GM21381 (cell line): ENCODE measurements at regions not wholly inside any gene's neighbourhood (a gene's known extent, or its start where the extent isn't known, plus 50 kb on each side); places are given as distances from the start of the nearest gene placed in this dataset.
"Not testable (repeated sequence)": the region's sequence is repeated elsewhere in the genome, so short reads cannot be mapped to it uniquely, and the experiment has no call there.

Experiments used
- ATAC-seq: cut with Tn5 transposase; IDR thresholded peaks from one replicate; pipeline ENCODE4 v1.9.1; 2021; ENCODE audit warnings: mild to moderate bottlenecking, moderate library complexity; ENCODE audit not compliant: unreplicated experiment

DNA sequence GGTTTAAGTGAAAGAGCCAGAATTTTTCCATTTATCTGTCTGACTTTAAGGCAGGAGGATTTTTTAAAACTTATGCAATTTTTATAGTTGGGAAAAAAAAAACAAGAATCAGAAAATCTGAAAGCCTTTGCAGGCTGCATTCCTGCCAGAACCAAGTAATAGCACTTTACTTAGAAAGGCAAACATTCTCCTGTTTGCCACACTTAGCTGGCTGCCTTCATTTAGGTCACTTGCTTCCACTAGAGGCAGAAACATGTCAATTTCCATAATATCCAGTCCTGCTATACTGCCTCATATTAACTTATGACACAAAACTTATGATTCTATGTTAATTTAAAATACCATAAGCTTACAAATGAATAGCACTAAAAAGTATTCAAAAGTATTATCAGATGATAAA, 425.8 kb downstream of the FRK start:
- no peak for ATAC-seq

DNA sequence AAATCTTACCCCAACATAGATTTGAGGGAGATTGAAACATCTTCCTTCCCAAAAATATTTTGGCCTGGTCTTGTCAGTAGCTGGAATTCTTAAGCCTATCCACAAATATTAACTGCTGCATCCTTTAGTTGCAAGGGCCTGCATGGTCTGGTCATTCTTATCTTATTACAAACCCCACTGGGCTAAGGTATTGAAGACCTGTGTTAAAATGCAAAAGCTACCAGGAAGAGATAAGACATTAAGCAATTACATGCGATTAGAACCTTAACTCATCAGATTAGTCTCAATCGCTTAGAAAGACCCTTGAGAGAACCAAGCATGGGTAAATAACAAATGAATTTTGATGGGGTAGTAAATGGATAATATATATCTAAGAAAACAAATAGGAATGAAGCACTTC, 426.6 kb downstream of the FRK start:
- no peak for ATAC-seq

DNA sequence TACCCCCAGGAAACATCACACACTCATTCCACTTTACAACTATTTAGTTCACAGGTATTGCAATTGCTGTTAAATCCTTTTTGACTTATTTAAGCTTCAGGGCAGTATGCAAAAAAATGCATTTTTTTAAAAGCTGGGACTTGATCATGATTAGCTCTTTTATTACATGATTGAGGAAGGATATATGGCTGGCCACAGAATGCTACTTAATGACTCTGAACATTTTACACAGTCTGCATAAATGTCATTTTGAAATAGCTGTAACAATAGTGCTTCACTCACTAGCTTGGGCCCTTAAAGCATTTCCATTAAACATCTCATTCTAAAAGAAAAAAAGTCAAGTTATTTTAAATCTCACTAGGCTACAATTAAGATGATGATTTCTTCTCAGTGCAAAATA, 429.7 kb downstream of the FRK start:
- no peak for ATAC-seq

DNA sequence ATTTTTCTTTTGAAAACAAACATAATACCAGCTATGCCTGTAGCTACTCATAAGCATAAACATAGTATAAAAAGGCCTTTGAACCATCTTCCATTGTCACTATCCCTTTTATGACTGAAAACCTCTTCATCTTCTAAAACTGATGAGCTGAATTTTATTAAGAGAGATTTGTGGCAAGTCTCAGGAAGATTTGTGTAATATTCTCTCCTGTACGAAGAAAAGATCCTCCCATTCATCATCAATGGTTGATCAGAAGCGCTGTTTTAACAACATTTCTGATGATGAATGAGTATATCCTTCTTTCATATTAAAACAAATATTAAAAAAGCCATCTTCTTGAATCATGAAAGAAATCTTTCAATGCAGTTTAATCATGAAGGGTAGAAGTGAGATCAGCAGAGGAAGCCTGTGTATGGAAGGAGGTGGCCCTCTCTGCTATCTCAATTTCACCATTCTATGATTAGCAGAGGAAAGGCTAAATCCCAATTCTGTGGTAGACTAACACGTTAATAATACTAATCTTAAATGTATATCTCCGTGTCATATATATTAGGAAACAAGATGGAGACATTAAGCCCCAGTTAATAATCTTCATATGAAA, 430.2 kb downstream of the FRK start:
- ATAC-seq, result no peak

DNA sequence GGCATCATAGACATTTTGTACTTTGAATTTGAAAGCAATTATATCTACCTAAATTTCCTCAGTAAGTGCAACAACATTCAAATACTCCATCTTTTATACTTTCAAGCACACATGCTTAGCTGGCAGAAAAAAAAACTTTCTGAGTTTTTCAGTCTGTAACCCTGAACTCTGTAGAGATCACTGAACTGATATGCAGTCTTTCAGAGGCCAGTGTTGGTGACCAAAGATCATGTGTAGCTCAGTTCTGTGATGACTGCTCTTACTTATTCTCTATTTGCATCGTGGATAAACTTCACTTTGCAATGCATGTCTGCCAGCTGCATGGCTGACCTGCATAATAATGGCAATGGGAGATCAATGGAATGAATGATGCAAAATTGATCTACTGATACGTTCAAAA, 431.3 kb downstream of the FRK start:
- ATAC-seq, result no peak

DNA sequence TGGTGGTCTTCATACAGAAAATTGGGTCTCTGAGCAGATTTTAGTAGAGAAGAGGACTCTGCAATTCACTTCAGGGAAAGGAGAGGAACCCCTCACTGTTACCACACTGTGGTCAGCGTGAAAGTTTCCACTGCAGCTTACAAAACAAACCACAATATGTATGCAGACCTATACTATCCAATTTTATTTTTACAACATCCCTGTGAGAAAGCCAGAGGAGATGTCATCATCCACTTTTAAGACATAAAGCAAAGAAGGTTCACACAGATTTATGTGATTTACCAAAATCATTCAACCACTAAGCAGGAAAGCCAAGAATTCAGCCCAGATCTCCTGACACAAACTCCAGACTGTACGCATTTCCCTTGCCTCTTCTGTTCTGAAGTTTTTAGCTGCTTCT, 442.4 kb downstream of the FRK start:
- ATAC-seq, result no peak

DNA sequence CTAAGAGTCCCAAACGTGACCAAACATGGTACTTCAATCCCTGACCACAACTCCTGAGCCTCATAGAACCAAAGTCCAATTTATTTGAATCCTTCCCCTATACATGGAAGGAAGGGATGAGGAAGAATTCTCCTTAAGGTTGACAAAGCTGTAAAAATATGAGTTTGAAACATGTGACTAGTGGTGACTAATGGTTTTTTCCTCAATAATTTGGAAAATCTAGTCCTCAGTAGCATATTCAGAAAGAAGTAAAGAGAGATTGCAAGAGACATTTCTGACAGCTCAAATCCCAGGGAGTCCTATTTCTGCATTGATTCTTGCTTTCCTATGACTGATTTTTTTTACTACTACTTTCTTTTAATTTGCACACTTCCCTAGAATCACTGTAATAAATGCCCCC, 443.7 kb downstream of the FRK start:
- ATAC-seq, result no peak

DNA sequence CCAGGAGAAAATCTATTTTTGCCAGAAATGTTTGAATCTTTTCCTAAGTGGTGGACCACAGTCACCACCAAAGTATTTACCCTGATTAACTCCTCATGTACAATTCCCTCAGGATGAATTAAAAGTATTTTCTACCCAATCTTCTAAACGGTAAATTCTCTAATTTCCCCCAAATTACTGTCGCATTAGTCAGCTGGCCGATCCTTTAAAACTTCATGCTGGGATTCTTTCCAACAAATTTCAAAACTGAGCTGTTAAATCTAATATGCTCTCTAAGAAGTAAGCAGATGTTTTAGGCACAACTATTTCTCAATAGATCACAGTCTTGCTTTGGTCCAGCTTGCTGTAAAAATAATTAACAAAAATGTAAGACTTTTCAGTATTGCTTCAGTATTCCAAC, 447.2 kb downstream of the FRK start:
- ATAC-seq, result no peak

DNA sequence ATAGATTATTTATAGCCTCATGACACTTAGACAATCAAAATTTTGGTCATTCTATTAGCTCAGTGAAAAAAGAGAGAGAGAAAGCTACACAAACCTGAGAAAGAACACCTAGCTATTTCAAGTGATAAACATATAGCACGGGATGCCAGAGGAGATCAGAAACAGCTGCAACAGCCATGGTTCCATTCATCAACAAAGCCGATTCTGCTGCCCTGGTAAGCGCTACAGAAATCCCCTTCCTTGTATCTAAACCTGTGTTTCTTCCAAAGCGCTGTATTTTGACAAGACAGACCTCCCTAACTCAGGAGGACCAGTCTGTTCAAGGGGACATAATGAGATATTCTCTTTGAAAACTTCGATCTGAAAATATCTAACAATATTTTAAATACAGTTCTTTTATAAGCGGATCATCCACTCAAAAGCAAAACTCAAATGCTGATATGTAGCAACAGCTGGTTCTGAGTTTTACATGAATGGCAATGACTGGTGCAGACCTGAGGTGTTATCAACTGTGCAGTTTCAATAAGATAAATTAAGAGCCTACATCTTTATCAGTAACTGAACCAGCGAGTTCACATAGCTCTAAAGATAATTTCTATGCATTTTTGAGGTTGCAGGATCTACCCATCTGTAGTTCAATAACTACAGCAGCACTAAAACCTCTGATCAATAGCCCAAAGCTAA, 447.8 kb downstream of the FRK start:
- no peak for ATAC-seq

DNA sequence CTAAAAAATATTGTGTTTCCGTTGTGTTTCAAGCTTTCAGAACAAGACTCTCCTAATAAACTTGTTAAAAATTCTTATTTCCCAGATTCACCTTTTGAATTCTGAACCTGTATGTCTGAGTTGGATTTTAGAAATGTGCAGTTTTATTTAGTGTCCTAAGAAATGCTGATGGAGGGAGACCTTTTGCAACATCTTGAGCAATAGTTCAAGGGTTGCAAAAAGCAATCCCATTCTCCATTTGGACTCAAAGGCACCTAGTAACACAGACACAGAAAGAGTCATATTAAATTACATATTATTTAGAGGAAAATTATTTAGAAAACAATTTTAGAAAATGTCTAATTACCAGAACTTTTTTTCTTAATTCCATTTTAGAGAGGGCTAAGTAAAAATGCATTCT, 448.5 kb downstream of the FRK start:
- no peak for ATAC-seq

DNA sequence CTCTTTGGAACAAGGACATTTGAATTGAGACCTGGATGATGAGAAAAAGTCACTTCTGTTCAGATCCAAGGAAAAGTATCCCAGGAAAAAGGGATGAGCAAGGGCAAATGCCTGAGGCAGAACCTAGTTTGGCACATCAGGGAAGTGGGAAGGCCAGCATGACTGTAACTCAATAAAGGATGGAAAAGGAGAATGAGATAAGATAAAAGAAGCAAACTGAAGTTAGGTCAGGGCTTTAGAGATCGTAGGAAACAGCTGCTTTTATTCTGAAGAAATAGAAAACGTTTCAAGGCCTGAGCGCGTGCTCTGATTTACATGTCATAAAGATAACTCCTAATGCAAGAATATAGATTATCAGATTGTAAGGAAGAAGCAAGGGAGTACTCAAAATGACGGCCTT, 450.0 kb downstream of the FRK start:
- no peak for ATAC-seq

DNA sequence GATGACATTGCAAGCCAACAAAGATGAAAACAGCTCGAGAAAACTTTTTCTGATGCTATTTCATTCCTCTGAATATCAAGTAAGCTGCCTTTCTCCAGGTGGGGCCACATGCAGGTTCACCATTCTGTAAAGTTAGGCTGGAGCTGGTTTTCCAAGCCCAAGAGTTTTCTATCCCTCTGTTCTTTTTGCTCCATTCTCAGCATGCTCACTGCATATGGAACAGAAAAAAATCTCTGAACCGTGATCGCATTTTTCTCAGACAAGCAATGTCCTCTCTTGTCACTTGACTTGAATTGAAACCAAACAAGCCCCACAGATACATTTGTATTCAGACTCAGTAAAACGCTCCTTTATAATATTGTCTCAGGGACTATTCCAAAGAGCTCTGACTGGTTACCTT, 451.6 kb downstream of the FRK start:
- ATAC-seq, result no peak

DNA sequence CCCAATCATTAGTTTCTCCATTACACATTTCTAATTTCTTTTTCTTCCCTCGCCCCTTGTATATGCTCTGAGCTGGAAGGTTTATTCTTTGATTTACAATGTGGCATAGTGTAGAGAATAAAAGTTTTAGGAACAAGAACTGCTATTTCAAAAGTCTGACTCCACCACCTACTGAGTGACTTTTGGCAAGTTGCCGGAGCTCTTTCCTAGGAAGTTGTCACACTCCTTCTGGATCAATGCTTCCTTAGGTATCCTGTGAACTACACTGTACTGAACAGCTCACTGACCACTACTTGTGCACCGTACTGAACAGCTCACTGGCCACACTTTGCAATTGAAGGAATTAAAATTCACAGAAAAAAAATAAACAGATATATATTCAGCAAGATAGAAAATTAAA, 458.2 kb downstream of the FRK start:
- ATAC-seq, result no peak

DNA sequence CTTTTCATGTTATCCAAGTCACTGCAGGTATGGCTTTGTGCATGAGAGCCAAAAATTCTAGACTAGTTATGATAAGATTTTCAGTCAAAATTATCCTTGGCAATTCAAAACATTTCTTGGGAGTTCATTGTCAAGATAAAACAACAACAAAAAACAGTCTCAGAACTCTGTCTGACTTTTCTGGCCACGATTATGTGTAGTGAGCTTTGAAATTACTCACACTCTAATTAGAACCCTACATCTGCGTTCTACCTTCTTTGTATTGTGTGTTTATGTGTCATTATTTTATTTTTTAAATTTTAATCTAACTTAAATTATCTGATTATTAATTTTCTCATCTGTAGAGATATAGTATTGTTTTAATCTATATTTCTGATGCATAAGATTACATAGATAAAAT, 459.2 kb downstream of the FRK start:
- no peak for ATAC-seq

DNA sequence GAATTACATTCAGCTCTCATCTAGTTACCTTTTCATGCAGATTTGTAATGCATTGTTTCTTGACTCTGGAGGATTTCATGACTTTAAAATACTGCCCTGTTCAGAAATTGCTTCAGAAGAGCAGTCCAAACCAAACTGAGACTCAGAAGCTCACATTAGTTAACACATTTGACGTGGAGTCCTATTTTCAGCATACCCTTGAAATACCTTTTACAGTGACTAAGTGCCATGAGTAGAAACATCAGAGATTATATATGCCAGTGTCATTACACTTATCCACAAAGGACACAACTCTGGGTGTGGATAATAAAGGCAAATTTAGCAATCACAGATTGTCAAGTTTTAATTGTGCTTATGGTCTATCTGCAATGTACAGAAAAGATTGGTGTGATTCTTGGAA, 459.6 kb downstream of the FRK start:
- no peak for ATAC-seq

DNA sequence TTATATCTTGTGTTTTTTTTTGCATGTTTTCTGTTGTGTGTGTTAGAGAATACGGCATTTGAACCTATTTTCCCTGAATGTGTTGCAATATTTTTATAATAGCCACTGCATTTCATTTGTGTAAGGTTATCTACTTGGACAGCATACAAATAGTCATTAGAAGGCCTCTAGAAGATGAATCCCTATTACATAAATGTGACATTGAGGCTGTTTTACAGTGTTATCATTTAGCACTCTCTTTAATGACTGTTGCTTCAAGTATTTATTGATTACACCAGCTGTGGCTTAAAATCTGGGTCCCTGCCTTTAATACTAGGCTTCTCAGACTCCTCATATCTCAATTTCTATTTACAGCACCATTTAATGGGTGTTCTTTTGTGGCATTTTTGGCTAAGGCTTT, 465.8 kb downstream of the FRK start:
- no peak for ATAC-seq

DNA sequence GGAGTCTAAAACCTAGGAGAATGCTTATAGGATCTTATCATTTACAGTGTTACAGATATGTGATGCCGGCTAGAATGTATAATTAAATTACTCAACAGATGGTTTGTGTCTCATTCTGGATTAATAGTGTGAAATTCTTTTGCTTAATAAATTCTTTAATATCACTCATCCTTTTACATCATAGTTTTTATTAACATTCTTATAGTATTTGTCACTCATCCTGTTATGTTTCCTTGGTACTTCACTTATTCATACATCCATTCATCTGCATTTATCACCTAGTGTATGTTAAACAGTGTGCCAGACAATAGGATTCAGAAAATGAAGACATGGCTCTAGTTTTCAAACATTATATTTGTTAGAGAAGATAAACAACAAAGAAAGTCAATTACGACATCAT, 468.7 kb downstream of the FRK start:
- ATAC-seq, result no peak

DNA sequence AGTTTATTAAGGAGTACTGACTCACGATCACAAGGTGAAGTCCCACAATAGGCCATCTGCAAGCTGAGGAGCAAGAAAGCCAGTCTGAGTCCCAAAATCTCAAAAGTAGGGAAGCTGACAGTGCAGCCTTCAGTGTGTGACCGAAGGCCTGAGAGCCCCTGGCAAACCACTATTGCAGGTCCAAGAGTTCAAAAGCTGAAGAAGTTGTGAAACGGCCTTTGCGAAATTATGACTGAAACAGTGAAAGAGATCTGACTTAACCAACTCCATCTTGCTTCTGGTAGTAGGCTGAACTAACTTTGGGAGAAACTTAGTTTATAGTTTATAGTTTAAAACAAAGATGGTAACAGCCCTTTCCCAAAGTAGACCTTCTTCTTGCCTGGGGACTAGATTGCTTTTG, 471.6 kb downstream of the FRK start:
- ATAC-seq, result not testable (repeated sequence)

DNA sequence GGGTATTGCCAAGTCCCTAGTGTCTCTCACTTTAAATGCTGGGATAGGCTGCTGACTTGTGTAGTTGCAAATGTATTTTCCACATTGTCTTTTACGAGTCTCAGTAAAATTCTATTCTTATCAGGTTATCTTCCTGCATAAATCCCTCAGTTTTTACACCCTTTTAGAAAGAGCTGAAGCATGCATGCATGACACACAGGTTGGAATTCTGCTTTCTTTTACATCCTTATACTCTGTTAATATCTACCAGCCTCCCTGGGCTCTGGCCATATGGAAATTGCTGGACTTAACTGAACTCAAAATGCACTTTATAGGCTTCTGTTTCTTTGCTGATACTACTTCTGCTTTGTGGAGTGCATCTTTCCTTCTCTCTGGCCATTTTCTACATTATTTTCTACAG, 477.4 kb downstream of the FRK start:
- ATAC-seq, result no peak

DNA sequence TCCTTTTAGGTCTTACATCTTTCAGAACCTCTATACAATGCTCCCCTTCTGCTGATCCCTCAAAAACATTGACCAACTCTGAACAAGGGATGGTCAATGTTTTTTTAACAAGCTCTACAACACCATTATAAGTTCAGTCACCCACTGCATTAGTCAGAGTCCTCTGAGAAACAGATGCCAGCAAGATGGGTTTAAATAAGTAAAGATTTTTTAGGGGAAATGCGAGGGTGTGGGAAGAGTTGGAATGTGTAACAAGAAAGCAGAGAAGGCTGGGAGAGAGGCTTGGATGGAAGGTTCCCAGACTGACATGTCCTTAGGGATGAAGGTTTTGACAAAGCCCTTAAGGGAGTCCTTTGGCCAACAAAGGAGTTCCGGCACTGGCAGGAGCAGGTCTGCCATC, 478.3 kb downstream of the FRK start:
- no peak for ATAC-seq

DNA sequence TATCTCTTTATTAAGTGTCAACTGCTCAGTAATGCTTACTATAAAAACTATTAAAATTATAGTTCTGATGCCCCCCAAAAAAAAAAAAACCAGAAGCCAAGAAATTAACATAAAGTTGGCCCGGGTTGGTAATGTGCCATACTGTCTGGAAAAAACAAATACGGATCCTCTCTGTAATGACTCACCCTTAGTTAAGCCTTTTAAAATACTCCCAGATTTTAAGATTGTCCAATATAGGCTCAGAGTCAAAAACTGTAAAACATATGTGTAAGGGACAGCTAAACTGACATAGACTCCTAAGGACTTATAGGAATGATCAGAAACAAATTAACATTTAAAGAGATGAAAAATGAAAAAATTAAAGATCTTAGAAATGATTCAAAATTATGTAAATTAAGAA, 481.1 kb downstream of the FRK start:
- ATAC-seq, result not testable (repeated sequence)

DNA sequence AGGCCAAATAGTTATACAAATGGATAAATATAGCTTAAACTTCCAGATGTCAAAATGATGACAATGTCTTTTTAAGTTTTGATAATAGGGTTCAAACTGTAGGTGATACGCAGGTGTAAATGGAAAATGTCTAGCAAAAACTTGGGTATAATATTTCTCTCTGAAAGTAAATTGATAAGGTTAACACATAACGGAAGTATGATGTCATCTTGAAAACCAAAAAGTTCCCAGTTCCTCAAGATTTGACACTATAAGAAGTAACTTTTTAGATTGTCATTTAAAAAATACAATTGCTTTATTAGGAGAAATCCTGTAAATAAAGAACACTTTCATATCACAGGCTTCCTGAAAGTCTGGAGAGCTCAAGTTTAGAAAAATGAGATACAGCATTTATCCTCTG, 483.4 kb downstream of the FRK start:
- ATAC-seq, result no peak

DNA sequence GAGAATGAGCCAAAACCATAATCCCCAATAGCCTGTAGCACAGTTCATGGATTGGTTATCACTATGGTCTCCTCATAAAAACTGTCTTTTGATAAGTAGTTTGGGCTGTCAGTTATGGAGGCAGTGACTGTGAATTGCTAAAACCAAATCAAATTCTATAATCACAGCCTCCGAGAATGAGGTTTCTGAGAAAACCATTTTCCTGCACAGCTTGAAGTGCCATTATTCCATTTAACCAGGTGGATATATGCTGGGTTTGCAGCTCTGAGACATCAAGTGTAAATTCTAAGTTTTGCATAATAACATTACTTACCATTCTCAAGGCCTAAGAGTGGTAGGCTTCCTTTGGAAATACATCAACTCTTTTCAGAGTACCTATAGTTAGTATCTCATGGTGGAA, 485.4 kb downstream of the FRK start:
- ATAC-seq, result no peak
